ENCODE measurements at regions not wholly inside any gene's neighbourhood (a gene's known extent, or its start where the extent isn't known, plus 50 kb on each side); places are given as distances from the start of the nearest gene placed in this dataset.

- H3K4me2 ChIP-seq, result no peak overlapping the region
- H3K4me3 ChIP-seq, result no peak overlapping the region
- H3K9ac ChIP-seq, result no peak overlapping the region
- H3K9me3 ChIP-seq, result peaks cover 42% of the 10 kb centered on the region
- H3K36me3 ChIP-seq, result no peaks in the 10 kb centered on the region
- H3K27me3 ChIP-seq, result peaks cover 35% of the 10 kb centered on the region
- H3K27ac ChIP-seq, result no peak overlapping the region
- no peaks in the 10 kb centered on the region for H3K4me1 ChIP-seq
- H4K20me1 ChIP-seq, result no peaks in the 10 kb centered on the region
- TF ChIP-seq Cebpa-rat (IDR thresholded peaks at IDR 0.05), result no peak
Measured at GRCh38 chrX:78545233-78545632, 113.9 kb downstream of the RTL3 start.

GRCh38 chrX:78543281-78543680 is 115.8 kb downstream of the RTL3 start:
- no peak overlapping the region for H3K4me2 ChIP-seq
- no peak overlapping the region for H3K4me3 ChIP-seq
- no peaks in the 10 kb centered on the region for H3K36me3 ChIP-seq
- no peak overlapping the region for H3K9ac ChIP-seq
- TF ChIP-seq Cebpa-rat (IDR thresholded peaks at IDR 0.05), result no peak
- H4K20me1 ChIP-seq, result no peaks in the 10 kb centered on the region
- H3K4me1 ChIP-seq, result no peaks in the 10 kb centered on the region
- H3K27me3 ChIP-seq, result peaks cover 31% of the 10 kb centered on the region
- H3K27ac ChIP-seq, result no peak overlapping the region
- peaks cover 48% of the 10 kb centered on the region for H3K9me3 ChIP-seq

- Histone ChIP-seq H3K4me2 (no peak overlapping the region), H3K9ac (no peak overlapping the region), H3K4me3 (no peak overlapping the region), H3K9me3 (peaks cover 44% of the 10 kb centered on the region), H3K27me3 (peaks cover 23% of the 10 kb centered on the region), H4K20me1 (no peaks in the 10 kb centered on the region), H3K27ac (no peak overlapping the region), H3K4me1 (no peaks in the 10 kb centered on the region), H3K36me3 (no peaks in the 10 kb centered on the region)
- TF ChIP-seq Cebpa-rat (IDR thresholded peaks at IDR 0.05), result no peak
Measured at GRCh38 chrX:78540171-78540570, 119.0 kb downstream of the RTL3 start.

GRCh38 chrX:78534221-78534620 is 124.9 kb downstream of the RTL3 start:
- no peak overlapping the region for H3K27ac ChIP-seq
- no peaks in the 10 kb centered on the region for H3K36me3 ChIP-seq
- H3K4me2 ChIP-seq, result no peak overlapping the region
- no peaks in the 10 kb centered on the region for H4K20me1 ChIP-seq
- no peaks in the 10 kb centered on the region for H3K4me1 ChIP-seq
- peaks cover 58% of the 10 kb centered on the region for H3K27me3 ChIP-seq
- H3K9me3 ChIP-seq, result peaks cover 4% of the 10 kb centered on the region; the same call in 1 of the 2 replicates
- no peak overlapping the region for H3K9ac ChIP-seq
- H3K4me3 ChIP-seq, result no peak overlapping the region
- TF ChIP-seq Cebpa-rat (IDR thresholded peaks at IDR 0.05), result no peak

GRCh38 chrX:78532363-78532762 is 126.8 kb downstream of the RTL3 start:
- H3K9ac ChIP-seq, result no peak overlapping the region
- H3K27ac ChIP-seq, result no peak overlapping the region
- H3K27me3 ChIP-seq, result peaks cover 72% of the 10 kb centered on the region
- TF ChIP-seq Cebpa-rat (IDR thresholded peaks at IDR 0.05), result no peak
- H3K4me2 ChIP-seq, result no peak overlapping the region
- no peaks in the 10 kb centered on the region for H3K36me3 ChIP-seq
- no peaks in the 10 kb centered on the region for H3K9me3 ChIP-seq
- no peaks in the 10 kb centered on the region for H3K4me1 ChIP-seq
- no peak overlapping the region for H3K4me3 ChIP-seq
- no peaks in the 10 kb centered on the region for H4K20me1 ChIP-seq

GRCh38 chrX:78527818-78528217 is 131.3 kb downstream of the RTL3 start:
- Histone ChIP-seq H3K4me3 (no peak overlapping the region), H3K27ac (no peak overlapping the region), H3K4me1 (no peaks in the 10 kb centered on the region), H3K9ac (no peak overlapping the region), H3K27me3 (peaks cover 85% of the 10 kb centered on the region), H4K20me1 (no peaks in the 10 kb centered on the region), H3K4me2 (no peak overlapping the region), H3K36me3 (no peaks in the 10 kb centered on the region), H3K9me3 (no peaks in the 10 kb centered on the region)
- TF ChIP-seq Cebpa-rat (IDR thresholded peaks at IDR 0.05), result no peak

- H3K9me3 ChIP-seq, result no peaks in the 10 kb centered on the region
- no peaks in the 10 kb centered on the region for H3K36me3 ChIP-seq
- no peak overlapping the region for H3K9ac ChIP-seq
- no peak overlapping the region for H3K4me3 ChIP-seq
- no peak overlapping the region for H3K27ac ChIP-seq
- H3K4me1 ChIP-seq, result no peaks in the 10 kb centered on the region
- no peak overlapping the region for H3K4me2 ChIP-seq
- no peak for TF ChIP-seq Cebpa-rat (IDR thresholded peaks at IDR 0.05)
- no peaks in the 10 kb centered on the region for H4K20me1 ChIP-seq
- peaks cover 85% of the 10 kb centered on the region for H3K27me3 ChIP-seq
Measured at GRCh38 chrX:78527263-78527662, 131.9 kb downstream of the RTL3 start.

- Histone ChIP-seq H3K9ac (no peak overlapping the region), H3K4me3 (no peak overlapping the region), H4K20me1 (no peaks in the 10 kb centered on the region), H3K4me1 (no peaks in the 10 kb centered on the region), H3K27ac (no peak overlapping the region), H3K27me3 (peaks cover 78% of the 10 kb centered on the region), H3K4me2 (no peak overlapping the region), H3K9me3 (no peaks in the 10 kb centered on the region), H3K36me3 (no peaks in the 10 kb centered on the region)
- TF ChIP-seq Cebpa-rat (IDR thresholded peaks at IDR 0.05), result no peak
Measured at GRCh38 chrX:78522601-78523000, 136.5 kb downstream of the RTL3 start.

GRCh38 chrX:78517124-78517523 is 142.0 kb downstream of the RTL3 start:
- Histone ChIP-seq H3K27ac (no peak overlapping the region), H3K9ac (no peak overlapping the region), H3K27me3 (peaks cover 89% of the 10 kb centered on the region), H3K4me2 (no peak overlapping the region), H3K4me3 (no peak overlapping the region), H3K36me3 (no peaks in the 10 kb centered on the region), H3K9me3 (no peaks in the 10 kb centered on the region), H3K4me1 (no peaks in the 10 kb centered on the region), H4K20me1 (no peaks in the 10 kb centered on the region)
- no peak for TF ChIP-seq Cebpa-rat (IDR thresholded peaks at IDR 0.05)

GRCh38 chrX:78514852-78515251 is 144.3 kb downstream of the RTL3 start:
- Histone ChIP-seq H3K27ac (no peak overlapping the region), H3K4me1 (no peaks in the 10 kb centered on the region), H3K36me3 (no peaks in the 10 kb centered on the region), H3K9ac (no peak overlapping the region), H3K4me3 (no peak overlapping the region), H3K4me2 (no peak overlapping the region), H4K20me1 (no peaks in the 10 kb centered on the region), H3K27me3 (peaks cover 85% of the 10 kb centered on the region), H3K9me3 (no peaks in the 10 kb centered on the region)
- TF ChIP-seq Cebpa-rat (IDR thresholded peaks at IDR 0.05), result no peak

Measured in BLaER1 (cell line).